ENCODE measurements at regions not wholly inside any gene's neighbourhood (a gene's known extent, or its start where the extent isn't known, plus 50 kb on each side); places are given as distances from the start of the nearest gene placed in this dataset.

DNA sequence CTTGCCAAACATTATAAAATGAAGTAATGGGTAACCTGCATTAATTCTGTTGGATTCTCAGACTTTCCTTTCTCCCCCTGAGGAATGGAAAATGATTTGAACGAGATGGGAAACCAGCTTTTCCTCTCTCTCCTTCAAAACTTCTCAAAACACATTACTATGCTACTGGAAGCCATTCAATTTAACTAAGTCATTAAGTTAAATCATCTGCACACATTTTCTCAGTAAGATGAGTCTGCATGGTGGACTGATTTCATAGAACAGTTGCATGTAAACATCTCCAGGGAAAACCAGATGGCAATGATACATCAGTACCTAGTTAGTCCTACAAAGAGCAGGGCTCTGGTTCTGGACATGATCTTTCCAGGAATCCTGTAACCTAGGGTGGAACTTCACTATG lies 59.9 kb downstream of the BMP4 start:
- TF ChIP-seq, protein P1, sequence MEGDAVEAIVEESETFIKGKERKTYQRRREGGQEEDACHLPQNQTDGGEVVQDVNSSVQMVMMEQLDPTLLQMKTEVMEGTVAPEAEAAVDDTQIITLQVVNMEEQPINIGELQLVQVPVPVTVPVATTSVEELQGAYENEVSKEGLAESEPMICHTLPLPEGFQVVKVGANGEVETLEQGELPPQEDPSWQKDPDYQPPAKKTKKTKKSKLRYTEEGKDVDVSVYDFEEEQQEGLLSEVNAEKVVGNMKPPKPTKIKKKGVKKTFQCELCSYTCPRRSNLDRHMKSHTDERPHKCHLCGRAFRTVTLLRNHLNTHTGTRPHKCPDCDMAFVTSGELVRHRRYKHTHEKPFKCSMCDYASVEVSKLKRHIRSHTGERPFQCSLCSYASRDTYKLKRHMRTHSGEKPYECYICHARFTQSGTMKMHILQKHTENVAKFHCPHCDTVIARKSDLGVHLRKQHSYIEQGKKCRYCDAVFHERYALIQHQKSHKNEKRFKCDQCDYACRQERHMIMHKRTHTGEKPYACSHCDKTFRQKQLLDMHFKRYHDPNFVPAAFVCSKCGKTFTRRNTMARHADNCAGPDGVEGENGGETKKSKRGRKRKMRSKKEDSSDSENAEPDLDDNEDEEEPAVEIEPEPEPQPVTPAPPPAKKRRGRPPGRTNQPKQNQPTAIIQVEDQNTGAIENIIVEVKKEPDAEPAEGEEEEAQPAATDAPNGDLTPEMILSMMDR (conservative IDR thresholded peaks at IDR 0.05 in 1 of 2, IDR thresholded peaks at IDR 0.05 in 1 of 2; ENCODE audit: extremely low read depth in 1 of 2, insufficient read depth in 1 of 2, low read depth in 1 of 2, low read length in 2 of 2) = no peak
- TF ChIP-seq EZH2 (IDR thresholded peaks at IDR 0.05; ENCODE audit: borderline replicate concordance, low read length) = no peak
